GM10266 (cell line): ENCODE measurements at regions not wholly inside any gene's neighbourhood (a gene's known extent, or its start where the extent isn't known, plus 50 kb on each side); places are given as distances from the start of the nearest gene placed in this dataset.

ENCODE experiments used
- DNase-seq: peaks from one replicate; pipeline ENCODE4 v3.0.0; 2012; ENCODE audit errors: extremely low spot score
- CTCF ChIP-seq: IDR thresholded peaks from 2 replicates; pipeline ENCODE4 v1.5.1; 2012; ENCODE audit warnings: mild to moderate bottlenecking, low read depth; ENCODE audit not compliant: control insufficient read depth, insufficient read depth; ENCODE audit errors: missing control alignments

GRCh38 chr6:2594868-2595267, 155.9 kb downstream of the MYLK4 start:
- DNase-seq: no peak
- no peak for TF ChIP-seq CTCF

DNA sequence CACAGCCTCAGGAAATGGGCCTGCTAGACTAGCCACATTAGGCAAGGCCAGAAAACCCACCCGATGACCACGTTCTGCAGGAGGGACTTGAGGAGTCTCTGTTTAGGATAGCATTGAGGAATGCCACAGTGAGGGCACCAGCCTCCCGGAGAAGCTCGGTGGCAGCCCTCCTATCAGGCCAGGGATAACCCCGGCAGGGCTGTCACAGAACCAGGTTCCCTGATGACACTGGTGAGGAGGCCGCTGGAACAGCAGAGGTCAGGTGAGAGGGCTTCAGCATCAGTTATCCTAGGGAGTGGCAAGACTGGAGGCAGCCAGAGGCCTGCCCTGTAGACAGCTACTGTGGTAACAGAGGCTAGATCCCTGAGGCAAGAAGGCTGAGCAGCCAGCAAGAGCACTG, 157.6 kb downstream of the MYLK4 start:
- TF ChIP-seq CTCF: no peak
- DNase-seq: no peak

DNA sequence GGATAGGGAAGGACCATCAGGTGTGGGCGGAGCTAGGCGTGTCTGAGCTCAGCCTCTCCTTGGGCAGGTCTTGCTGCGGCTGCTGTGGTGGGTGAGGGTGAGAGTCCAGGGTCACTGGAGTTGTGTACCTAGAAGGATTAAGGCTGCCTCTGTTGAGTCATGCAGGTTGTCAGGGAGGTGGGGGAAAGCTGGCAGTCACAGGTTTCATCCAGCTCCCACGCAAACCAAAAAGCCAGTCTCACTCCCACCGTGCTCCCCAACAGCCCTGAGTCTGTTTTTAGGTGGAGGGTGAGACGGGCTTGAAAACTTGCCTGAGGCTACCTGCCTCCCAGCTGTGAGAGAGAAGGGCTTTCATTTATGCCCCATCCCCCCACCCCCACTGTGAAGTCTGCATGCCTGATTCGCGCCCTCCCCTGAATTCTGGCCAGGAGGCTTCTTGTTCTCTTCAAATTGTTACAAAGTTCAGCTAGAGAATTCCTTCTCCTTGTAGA, 161.5 kb downstream of the MYLK4 start:
- TF ChIP-seq CTCF: no peak
- no peak for DNase-seq

DNA sequence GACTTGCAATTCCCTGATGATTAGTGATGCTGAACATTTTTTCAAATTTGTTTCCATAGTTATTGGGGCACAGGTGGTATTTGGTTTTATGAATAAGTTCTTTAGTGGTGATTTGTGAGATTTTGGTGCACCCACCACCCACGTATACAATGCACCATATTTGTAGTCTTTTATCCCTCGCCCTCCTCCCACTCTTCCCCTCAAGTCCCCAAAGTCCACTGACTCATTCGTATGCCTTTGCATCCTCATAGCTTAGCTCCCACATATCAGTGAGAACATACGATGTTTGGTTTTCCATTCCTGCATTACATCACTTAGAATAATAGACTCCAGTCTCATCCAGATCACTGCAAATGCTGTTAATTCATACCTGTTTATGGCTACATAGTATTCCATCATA, 167.3 kb downstream of the MYLK4 start:
- TF ChIP-seq CTCF: no peak
- DNase-seq: no peak

- no peak for TF ChIP-seq CTCF
Measured at GRCh38 chr6:2582268-2582667, 168.5 kb downstream of the MYLK4 start.

DNA sequence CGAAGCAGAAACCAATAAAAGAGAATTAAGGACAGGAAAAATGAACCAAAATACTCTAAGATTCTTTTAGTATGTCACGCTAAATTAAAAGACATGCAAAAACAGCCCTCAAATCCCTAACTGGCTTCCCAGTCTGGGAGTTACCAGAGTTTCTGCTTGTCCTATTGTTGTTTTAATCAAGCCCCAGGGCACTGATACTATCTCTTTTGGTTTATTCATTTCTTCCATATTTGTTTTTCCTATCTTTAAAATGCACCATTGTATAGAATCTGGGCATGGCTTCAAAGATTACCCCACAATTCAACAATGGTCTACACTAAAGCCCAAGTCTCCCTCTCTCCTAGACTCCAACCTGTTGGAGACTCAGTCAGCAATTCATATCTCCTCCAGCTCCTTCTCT, 169.1 kb downstream of the MYLK4 start:
- TF ChIP-seq CTCF: no peak
- DNase-seq: no peak

More at GRCh38 chr6:2582268-2582667, 168.5 kb downstream of the MYLK4 start:
- DNase-seq: no peak

DNA sequence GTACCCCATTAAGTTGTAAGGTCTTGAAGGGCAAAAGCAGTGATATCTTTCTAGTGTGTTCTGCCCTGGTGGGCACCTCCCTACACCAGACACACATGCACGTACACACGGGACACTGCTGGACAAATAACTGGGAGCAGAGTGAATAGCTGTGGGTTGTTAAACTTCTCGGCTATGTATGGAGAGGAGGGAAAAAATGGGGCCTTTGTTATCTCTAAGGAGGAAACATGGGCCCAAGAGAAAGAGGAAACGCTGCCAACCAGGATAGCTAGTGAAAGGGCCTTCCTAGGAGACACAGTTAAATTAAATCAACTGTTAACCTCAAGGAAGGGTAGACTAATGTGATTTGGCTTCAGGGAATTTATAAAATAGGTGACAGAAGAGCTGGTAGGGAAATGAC, 169.7 kb downstream of the MYLK4 start:
- DNase-seq: no peak
- no peak for TF ChIP-seq CTCF
